Liver (tissue), 3 donors: ENCODE measurements at regions not wholly inside any gene's neighbourhood (a gene's known extent, or its start where the extent isn't known, plus 50 kb on each side); places are given as distances from the start of the nearest gene placed in this dataset.

Experiments
- CTCF ChIP-seq: fragments of 150-350 bp; IDR thresholded peaks from 2 replicates; pipeline ENCODE4 v1.5.1; 2017; ENCODE audit warnings: improper control_type of control experiment, low read depth, low read length; ENCODE audit not compliant: missing input control
- GABPA ChIP-seq, 2 donors: IDR thresholded peaks in 1 of 2; conservative IDR thresholded peaks in 1 of 2; 2 replicates each; pipeline ENCODE4 v1.6.1; 2016; ENCODE audit warnings: antibody characterized with exemption in 2 of 2, mild to moderate bottlenecking in 1 of 2, moderate library complexity in 1 of 2
- donor health status: healthy.
- donor health status: healthy.

- TF ChIP-seq GABPA (IDR thresholded peaks at IDR 0.05 in 1 of 2, conservative IDR thresholded peaks at IDR 0.05 in 1 of 2) (no peak), CTCF (no peak)
Observed at GRCh38 chr4:182082910-182083309, 160.3 kb upstream of the TENM3 start.
